WTC11 (cell line): ENCODE measurements at regions not wholly inside any gene's neighbourhood (a gene's known extent, or its start where the extent isn't known, plus 50 kb on each side); places are given as distances from the start of the nearest gene placed in this dataset.

Experiments used
- ATAC-seq: fragments of 200-7000 bp; cut with Tn5 transposase; 2 replicates; pipeline ENCODE4 v1.10.0; 2021; ENCODE audit warnings: mild to moderate bottlenecking, moderate library complexity
- CTCF ChIA-PET: fragments of 300-600 bp; sonication (Branson Sonifier 250); formaldehyde crosslinking; loops from one replicate; lab custom pipeline; 2021; ENCODE audit warnings: antibody characterized with exemption; lab: Charles Lee
- POLR2A ChIA-PET: fragments of 350-600 bp; sonication (Branson Sonifier 250); formaldehyde crosslinking; loops from one replicate; lab custom pipeline; 2021; ENCODE audit warnings: antibody characterized with exemption; lab: Charles Lee
- DNase-seq: peaks from one replicate; pipeline ENCODE4 v3.0.0; 2021; ENCODE audit warnings: low spot score
- H3K27ac Mint-ChIP-seq: 2 replicates; pipeline ENCODE4 v1.8.0; 2021; ENCODE audit warnings: mixed read lengths
- H3K27me3 Mint-ChIP-seq: 2 replicates; pipeline ENCODE4 v1.8.0; 2021; ENCODE audit warnings: low read depth, mild to moderate bottlenecking, moderate library complexity, mixed read lengths
- H3K36me3 Mint-ChIP-seq: 2 replicates; pipeline ENCODE4 v1.8.0; 2021; ENCODE audit warnings: mixed read lengths
- H3K4me1 Mint-ChIP-seq: 2 replicates; pipeline ENCODE4 v1.8.0; 2022; ENCODE audit warnings: mixed read lengths
- H3K4me3 Mint-ChIP-seq: 2 replicates; pipeline ENCODE4 v1.8.0; 2021; ENCODE audit warnings: mild to moderate bottlenecking, moderate library complexity, mixed read lengths
- H3K9me3 Mint-ChIP-seq: 2 replicates; pipeline ENCODE4 v1.8.0; 2021; ENCODE audit warnings: mixed read lengths
- EMX1 ChIP-seq: fragments of 250-450 bp; sonication (Bioruptor Pico); IDR thresholded peaks from 2 replicates; pipeline ENCODE4 v1.8.0; 2021; ENCODE audit warnings: mild to moderate bottlenecking
- ESRRA ChIP-seq: sonication (generic); formaldehyde crosslinking; IDR thresholded peaks from 2 replicates; pipeline ENCODE4 v1.8.1; 2022; ENCODE audit warnings: mild to moderate bottlenecking, missing genetic modification reagents, borderline replicate concordance
- KAT7 ChIP-seq: sonication (generic); formaldehyde crosslinking; IDR thresholded peaks from 2 replicates; pipeline ENCODE4 v1.8.1; 2023; ENCODE audit warnings: missing genetic modification reagents, mild to moderate bottlenecking, borderline replicate concordance
- NFATC4 ChIP-seq: fragments of 250-450 bp; sonication (Bioruptor Pico); IDR thresholded peaks from 2 replicates; pipeline ENCODE4 v1.9.0; 2021; ENCODE audit warnings: mild to moderate bottlenecking
- NR1H2 ChIP-seq: sonication (generic); formaldehyde crosslinking; IDR thresholded peaks from 2 replicates; pipeline ENCODE4 v1.9.0; 2021; ENCODE audit warnings: mild to moderate bottlenecking, moderate library complexity, missing genetic modification reagents
- NR2C2 ChIP-seq: sonication (generic); formaldehyde crosslinking; IDR thresholded peaks from 2 replicates; pipeline ENCODE4 v1.8.0; 2022; ENCODE audit warnings: mild to moderate bottlenecking, missing genetic modification reagents
- SMAD4 ChIP-seq: sonication (generic); formaldehyde crosslinking; IDR thresholded peaks from 2 replicates; pipeline ENCODE4 v1.8.0; 2022; ENCODE audit warnings: mild to moderate bottlenecking, missing genetic modification reagents
- ZNF138 ChIP-seq: sonication (generic); formaldehyde crosslinking; conservative IDR thresholded peaks from 2 replicates; pipeline ENCODE4 v1.8.1; 2022; ENCODE audit warnings: mild to moderate bottlenecking, moderate library complexity, missing genetic modification reagents
- ZNF232 ChIP-seq: sonication (generic); formaldehyde crosslinking; IDR thresholded peaks from 2 replicates; pipeline ENCODE4 v1.8.0; 2022; ENCODE audit warnings: mild to moderate bottlenecking, missing genetic modification reagents
- ZNF263 ChIP-seq: sonication (generic); formaldehyde crosslinking; IDR thresholded peaks from 2 replicates; pipeline ENCODE4 v1.8.1; 2022; ENCODE audit warnings: low read depth, mild to moderate bottlenecking, moderate library complexity, missing genetic modification reagents
- TF ChIP-seq, protein P1 (sequence below): sonication (generic); formaldehyde crosslinking; IDR thresholded peaks from 2 replicates; pipeline ENCODE4 v1.8.0; 2023; ENCODE audit warnings: mild to moderate bottlenecking, missing genetic modification reagents
- TF ChIP-seq, protein P2 (sequence below): sonication (generic); formaldehyde crosslinking; IDR thresholded peaks from 2 replicates; pipeline ENCODE4 v1.8.0; 2022; ENCODE audit warnings: mild to moderate bottlenecking, missing genetic modification reagents
- TF ChIP-seq, protein P3 (sequence below): sonication (generic); formaldehyde crosslinking; IDR thresholded peaks from 2 replicates; pipeline ENCODE4 v1.8.1; 2022; ENCODE audit warnings: low read depth, missing genetic modification reagents, borderline replicate concordance
- TF ChIP-seq, protein P4 (sequence below): sonication (generic); formaldehyde crosslinking; IDR thresholded peaks from 2 replicates; pipeline ENCODE4 v1.8.1; 2022; ENCODE audit warnings: missing genetic modification reagents, borderline replicate concordance
- TF ChIP-seq, protein P5 (sequence below): fragments of 200-600 bp; IDR thresholded peaks from 2 replicates; pipeline ENCODE4 v1.8.0; 2022; ENCODE audit warnings: antibody characterized with exemption
- TF ChIP-seq, protein P6 (sequence below): sonication (generic); formaldehyde crosslinking; IDR thresholded peaks from 2 replicates; pipeline ENCODE4 v1.8.1; 2023; ENCODE audit warnings: mild to moderate bottlenecking, missing genetic modification reagents, borderline replicate concordance

DNA sequence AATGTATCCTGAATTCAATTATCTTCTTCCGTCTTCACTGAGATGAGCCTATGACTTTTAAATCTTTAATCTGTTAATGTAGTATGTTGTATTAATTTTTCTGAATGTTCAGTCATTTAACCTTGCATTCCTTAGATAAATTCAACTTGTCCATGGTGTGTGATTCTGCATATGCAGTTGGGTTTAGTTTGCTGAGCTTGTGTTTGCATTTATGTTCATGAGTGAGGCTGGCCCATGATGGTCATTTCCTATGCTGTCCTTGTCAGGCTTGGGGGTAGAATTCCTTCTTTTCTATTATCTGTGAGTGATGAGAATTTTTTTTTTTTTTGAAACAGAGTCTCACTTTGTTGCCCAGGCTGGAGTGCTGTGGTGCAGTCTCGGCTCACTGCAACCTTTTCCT lies 131.8 kb upstream of the COL5A1 start:
- Mint-ChIP-seq H3K4me1 (no peaks in the 10 kb centered on the region), H3K4me3 (no peak overlapping the region), H3K27ac (no peak overlapping the region), H3K36me3 (peaks cover 4% of the 10 kb centered on the region; the same call in 1 of the 2 replicates), H3K27me3 (no peaks in the 10 kb centered on the region), H3K9me3 (peaks cover 11% of the 10 kb centered on the region)
- no peak for ATAC-seq
- TF ChIP-seq NR1H2 (no peak), KAT7 (no peak), NFATC4 (CRISPR knock-in tag) (no peak), ESRRA (CRISPR knock-in tag) (no peak), SMAD4 (no peak), ZNF263 (CRISPR knock-in tag) (no peak), NR2C2 (no peak), ZNF232 (no peak), EMX1 (no peak), ZNF138 (CRISPR knock-in tag) (no peak)
- TF ChIP-seq, protein P1, sequence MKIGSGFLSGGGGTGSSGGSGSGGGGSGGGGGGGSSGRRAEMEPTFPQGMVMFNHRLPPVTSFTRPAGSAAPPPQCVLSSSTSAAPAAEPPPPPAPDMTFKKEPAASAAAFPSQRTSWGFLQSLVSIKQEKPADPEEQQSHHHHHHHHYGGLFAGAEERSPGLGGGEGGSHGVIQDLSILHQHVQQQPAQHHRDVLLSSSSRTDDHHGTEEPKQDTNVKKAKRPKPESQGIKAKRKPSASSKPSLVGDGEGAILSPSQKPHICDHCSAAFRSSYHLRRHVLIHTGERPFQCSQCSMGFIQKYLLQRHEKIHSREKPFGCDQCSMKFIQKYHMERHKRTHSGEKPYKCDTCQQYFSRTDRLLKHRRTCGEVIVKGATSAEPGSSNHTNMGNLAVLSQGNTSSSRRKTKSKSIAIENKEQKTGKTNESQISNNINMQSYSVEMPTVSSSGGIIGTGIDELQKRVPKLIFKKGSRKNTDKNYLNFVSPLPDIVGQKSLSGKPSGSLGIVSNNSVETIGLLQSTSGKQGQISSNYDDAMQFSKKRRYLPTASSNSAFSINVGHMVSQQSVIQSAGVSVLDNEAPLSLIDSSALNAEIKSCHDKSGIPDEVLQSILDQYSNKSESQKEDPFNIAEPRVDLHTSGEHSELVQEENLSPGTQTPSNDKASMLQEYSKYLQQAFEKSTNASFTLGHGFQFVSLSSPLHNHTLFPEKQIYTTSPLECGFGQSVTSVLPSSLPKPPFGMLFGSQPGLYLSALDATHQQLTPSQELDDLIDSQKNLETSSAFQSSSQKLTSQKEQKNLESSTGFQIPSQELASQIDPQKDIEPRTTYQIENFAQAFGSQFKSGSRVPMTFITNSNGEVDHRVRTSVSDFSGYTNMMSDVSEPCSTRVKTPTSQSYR = no peak
- TF ChIP-seq, protein P2, sequence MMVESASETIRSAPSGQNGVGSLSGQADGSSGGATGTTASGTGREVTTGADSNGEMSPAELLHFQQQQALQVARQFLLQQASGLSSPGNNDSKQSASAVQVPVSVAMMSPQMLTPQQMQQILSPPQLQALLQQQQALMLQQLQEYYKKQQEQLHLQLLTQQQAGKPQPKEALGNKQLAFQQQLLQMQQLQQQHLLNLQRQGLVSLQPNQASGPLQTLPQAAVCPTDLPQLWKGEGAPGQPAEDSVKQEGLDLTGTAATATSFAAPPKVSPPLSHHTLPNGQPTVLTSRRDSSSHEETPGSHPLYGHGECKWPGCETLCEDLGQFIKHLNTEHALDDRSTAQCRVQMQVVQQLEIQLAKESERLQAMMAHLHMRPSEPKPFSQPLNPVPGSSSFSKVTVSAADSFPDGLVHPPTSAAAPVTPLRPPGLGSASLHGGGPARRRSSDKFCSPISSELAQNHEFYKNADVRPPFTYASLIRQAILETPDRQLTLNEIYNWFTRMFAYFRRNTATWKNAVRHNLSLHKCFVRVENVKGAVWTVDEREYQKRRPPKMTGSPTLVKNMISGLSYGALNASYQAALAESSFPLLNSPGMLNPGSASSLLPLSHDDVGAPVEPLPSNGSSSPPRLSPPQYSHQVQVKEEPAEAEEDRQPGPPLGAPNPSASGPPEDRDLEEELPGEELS = no peak
- TF ChIP-seq, protein P3, sequence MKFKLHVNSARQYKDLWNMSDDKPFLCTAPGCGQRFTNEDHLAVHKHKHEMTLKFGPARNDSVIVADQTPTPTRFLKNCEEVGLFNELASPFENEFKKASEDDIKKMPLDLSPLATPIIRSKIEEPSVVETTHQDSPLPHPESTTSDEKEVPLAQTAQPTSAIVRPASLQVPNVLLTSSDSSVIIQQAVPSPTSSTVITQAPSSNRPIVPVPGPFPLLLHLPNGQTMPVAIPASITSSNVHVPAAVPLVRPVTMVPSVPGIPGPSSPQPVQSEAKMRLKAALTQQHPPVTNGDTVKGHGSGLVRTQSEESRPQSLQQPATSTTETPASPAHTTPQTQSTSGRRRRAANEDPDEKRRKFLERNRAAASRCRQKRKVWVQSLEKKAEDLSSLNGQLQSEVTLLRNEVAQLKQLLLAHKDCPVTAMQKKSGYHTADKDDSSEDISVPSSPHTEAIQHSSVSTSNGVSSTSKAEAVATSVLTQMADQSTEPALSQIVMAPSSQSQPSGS = no peak
- TF ChIP-seq, protein P4, sequence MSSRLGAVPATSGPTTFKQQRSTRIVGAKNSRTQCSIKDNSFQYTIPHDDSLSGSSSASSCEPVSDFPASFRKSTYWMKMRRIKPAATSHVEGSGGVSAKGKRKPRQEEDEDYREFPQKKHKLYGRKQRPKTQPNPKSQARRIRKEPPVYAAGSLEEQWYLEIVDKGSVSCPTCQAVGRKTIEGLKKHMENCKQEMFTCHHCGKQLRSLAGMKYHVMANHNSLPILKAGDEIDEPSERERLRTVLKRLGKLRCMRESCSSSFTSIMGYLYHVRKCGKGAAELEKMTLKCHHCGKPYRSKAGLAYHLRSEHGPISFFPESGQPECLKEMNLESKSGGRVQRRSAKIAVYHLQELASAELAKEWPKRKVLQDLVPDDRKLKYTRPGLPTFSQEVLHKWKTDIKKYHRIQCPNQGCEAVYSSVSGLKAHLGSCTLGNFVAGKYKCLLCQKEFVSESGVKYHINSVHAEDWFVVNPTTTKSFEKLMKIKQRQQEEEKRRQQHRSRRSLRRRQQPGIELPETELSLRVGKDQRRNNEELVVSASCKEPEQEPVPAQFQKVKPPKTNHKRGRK = no peak
- TF ChIP-seq, protein P5, sequence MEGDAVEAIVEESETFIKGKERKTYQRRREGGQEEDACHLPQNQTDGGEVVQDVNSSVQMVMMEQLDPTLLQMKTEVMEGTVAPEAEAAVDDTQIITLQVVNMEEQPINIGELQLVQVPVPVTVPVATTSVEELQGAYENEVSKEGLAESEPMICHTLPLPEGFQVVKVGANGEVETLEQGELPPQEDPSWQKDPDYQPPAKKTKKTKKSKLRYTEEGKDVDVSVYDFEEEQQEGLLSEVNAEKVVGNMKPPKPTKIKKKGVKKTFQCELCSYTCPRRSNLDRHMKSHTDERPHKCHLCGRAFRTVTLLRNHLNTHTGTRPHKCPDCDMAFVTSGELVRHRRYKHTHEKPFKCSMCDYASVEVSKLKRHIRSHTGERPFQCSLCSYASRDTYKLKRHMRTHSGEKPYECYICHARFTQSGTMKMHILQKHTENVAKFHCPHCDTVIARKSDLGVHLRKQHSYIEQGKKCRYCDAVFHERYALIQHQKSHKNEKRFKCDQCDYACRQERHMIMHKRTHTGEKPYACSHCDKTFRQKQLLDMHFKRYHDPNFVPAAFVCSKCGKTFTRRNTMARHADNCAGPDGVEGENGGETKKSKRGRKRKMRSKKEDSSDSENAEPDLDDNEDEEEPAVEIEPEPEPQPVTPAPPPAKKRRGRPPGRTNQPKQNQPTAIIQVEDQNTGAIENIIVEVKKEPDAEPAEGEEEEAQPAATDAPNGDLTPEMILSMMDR = no peak
- TF ChIP-seq, protein P6, sequence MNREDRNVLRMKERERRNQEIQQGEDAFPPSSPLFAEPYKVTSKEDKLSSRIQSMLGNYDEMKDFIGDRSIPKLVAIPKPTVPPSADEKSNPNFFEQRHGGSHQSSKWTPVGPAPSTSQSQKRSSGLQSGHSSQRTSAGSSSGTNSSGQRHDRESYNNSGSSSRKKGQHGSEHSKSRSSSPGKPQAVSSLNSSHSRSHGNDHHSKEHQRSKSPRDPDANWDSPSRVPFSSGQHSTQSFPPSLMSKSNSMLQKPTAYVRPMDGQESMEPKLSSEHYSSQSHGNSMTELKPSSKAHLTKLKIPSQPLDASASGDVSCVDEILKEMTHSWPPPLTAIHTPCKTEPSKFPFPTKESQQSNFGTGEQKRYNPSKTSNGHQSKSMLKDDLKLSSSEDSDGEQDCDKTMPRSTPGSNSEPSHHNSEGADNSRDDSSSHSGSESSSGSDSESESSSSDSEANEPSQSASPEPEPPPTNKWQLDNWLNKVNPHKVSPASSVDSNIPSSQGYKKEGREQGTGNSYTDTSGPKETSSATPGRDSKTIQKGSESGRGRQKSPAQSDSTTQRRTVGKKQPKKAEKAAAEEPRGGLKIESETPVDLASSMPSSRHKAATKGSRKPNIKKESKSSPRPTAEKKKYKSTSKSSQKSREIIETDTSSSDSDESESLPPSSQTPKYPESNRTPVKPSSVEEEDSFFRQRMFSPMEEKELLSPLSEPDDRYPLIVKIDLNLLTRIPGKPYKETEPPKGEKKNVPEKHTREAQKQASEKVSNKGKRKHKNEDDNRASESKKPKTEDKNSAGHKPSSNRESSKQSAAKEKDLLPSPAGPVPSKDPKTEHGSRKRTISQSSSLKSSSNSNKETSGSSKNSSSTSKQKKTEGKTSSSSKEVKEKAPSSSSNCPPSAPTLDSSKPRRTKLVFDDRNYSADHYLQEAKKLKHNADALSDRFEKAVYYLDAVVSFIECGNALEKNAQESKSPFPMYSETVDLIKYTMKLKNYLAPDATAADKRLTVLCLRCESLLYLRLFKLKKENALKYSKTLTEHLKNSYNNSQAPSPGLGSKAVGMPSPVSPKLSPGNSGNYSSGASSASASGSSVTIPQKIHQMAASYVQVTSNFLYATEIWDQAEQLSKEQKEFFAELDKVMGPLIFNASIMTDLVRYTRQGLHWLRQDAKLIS (CRISPR knock-in tag) = no peak
- ChIA-PET POLR2A (no interaction called here), CTCF (no interaction called here)
- DNase-seq = no peak
